ENCODE measurements at regions not wholly inside any gene's neighbourhood (a gene's known extent, or its start where the extent isn't known, plus 50 kb on each side); places are given as distances from the start of the nearest gene placed in this dataset.

- intact Hi-C loops (cut with DNase I, micrococcal nuclease), result no loop called here
- H3K27me3 Mint-ChIP-seq, result no peaks in the 10 kb centered on the region
- H3K36me3 Mint-ChIP-seq (ENCODE audit: low read depth), result no peaks in the 10 kb centered on the region
- ATAC-seq (ENCODE audit: poor library complexity) (no peak), DNase-seq (no peak)
- Histone ChIP-seq H3K27ac (ENCODE audit: low read depth in 1 of 2, low read length in 2 of 2) (no peak overlapping the region), H3K9me3 (ENCODE audit: control insufficient read depth in 1 of 2, insufficient read depth in 1 of 2, low read length in 2 of 2) (peaks cover 0 to 14% of the 10 kb centered on the region in 2 experiments), H3K4me3 (ENCODE audit: low read length) (no peak overlapping the region), H3K27me3 (ENCODE audit: control insufficient read depth in 1 of 2, insufficient read depth in 2 of 2, low read length in 2 of 2) (no peaks in the 10 kb centered on the region), H3K4me1 (ENCODE audit: insufficient read depth, low read length) (no peaks in the 10 kb centered on the region), H3K36me3 (ENCODE audit: insufficient read depth, low read length) (no peaks in the 10 kb centered on the region)
- ChIA-PET CTCF (no interaction called here), POLR2A (no interaction called here)
- H3K27ac Mint-ChIP-seq, result no peak overlapping the region
- H3K4me3 Mint-ChIP-seq, result no peak overlapping the region
- TF ChIP-seq CTCF (IDR thresholded peaks at IDR 0.05), result no peak
- H3K9me3 Mint-ChIP-seq, result peaks cover 4% of the 10 kb centered on the region
- no peaks in the 10 kb centered on the region for H3K4me1 Mint-ChIP-seq (ENCODE audit: low read depth)
These were observed 457.9 kb upstream of the ALCAM start for GRCh38 chr3:104908761-104909160.

- no peaks in the 10 kb centered on the region for H3K27me3 Mint-ChIP-seq
- H3K9me3 Mint-ChIP-seq, result peaks cover 4% of the 10 kb centered on the region
- no peaks in the 10 kb centered on the region for H3K4me1 ChIP-seq (ENCODE audit: insufficient read depth, low read length)
- TF ChIP-seq CTCF (IDR thresholded peaks at IDR 0.05), result no peak
- ChIA-PET CTCF (no interaction called here), POLR2A (no interaction called here)
- H3K27ac ChIP-seq (ENCODE audit: low read depth in 1 of 2, low read length in 2 of 2), result no peak overlapping the region
- no peaks in the 10 kb centered on the region for H3K4me1 Mint-ChIP-seq (ENCODE audit: low read depth)
- H3K9me3 ChIP-seq (ENCODE audit: control insufficient read depth in 1 of 2, insufficient read depth in 1 of 2, low read length in 2 of 2), result peaks cover 0 to 9% of the 10 kb centered on the region in 2 experiments
- ATAC-seq (ENCODE audit: poor library complexity), result no peak
- no peak for DNase-seq
- intact Hi-C loops (cut with DNase I, micrococcal nuclease), result no loop called here
- H3K27me3 ChIP-seq (ENCODE audit: control insufficient read depth in 1 of 2, insufficient read depth in 2 of 2, low read length in 2 of 2), result no peaks in the 10 kb centered on the region
- H3K36me3 ChIP-seq (ENCODE audit: insufficient read depth, low read length), result no peaks in the 10 kb centered on the region
- no peaks in the 10 kb centered on the region for H3K36me3 Mint-ChIP-seq (ENCODE audit: low read depth)
- H3K27ac Mint-ChIP-seq, result no peak overlapping the region
- no peak overlapping the region for H3K4me3 ChIP-seq (ENCODE audit: low read length)
- no peak overlapping the region for H3K4me3 Mint-ChIP-seq
These were observed 457.5 kb upstream of the ALCAM start for GRCh38 chr3:104909198-104909597.

- Histone ChIP-seq H3K4me3 (ENCODE audit: low read length) (no peak overlapping the region), H3K4me1 (ENCODE audit: insufficient read depth, low read length) (no peaks in the 10 kb centered on the region), H3K27ac (ENCODE audit: low read depth in 1 of 2, low read length in 2 of 2) (no peak overlapping the region), H3K36me3 (ENCODE audit: insufficient read depth, low read length) (no peaks in the 10 kb centered on the region), H3K9me3 (ENCODE audit: control insufficient read depth in 1 of 2, insufficient read depth in 1 of 2, low read length in 2 of 2) (peaks cover 0 to 7% of the 10 kb centered on the region in 2 experiments), H3K27me3 (ENCODE audit: control insufficient read depth in 1 of 2, insufficient read depth in 2 of 2, low read length in 2 of 2) (no peaks in the 10 kb centered on the region)
- H3K9me3 Mint-ChIP-seq, result peaks cover under 1% of the 10 kb centered on the region
- no peaks in the 10 kb centered on the region for H3K36me3 Mint-ChIP-seq (ENCODE audit: low read depth)
- H3K27me3 Mint-ChIP-seq, result no peaks in the 10 kb centered on the region
- POLR2A ChIA-PET, result no interaction called here
- intact Hi-C loops (cut with DNase I, micrococcal nuclease), result no loop called here
- H3K4me3 Mint-ChIP-seq, result no peak overlapping the region
- H3K27ac Mint-ChIP-seq, result no peak overlapping the region
- CTCF ChIA-PET, result no interaction called here
- H3K4me1 Mint-ChIP-seq (ENCODE audit: low read depth), result no peaks in the 10 kb centered on the region
- DNase-seq (no peak), ATAC-seq (ENCODE audit: poor library complexity) (no peak)
- no peak for TF ChIP-seq CTCF (IDR thresholded peaks at IDR 0.05)
These were observed 457.0 kb upstream of the ALCAM start for GRCh38 chr3:104909721-104910120.
